C4-2B (cell line): ENCODE measurements at regions not wholly inside any gene's neighbourhood (a gene's known extent, or its start where the extent isn't known, plus 50 kb on each side); places are given as distances from the start of the nearest gene placed in this dataset.

Source experiments
- CTCF ChIP-seq: fragments of 450-650 bp; conservative IDR thresholded peaks from 2 replicates; pipeline ENCODE4 v1.5.1; 2017; ENCODE audit warnings: mild to moderate bottlenecking
- ZFX ChIP-seq: fragments of 450-650 bp; IDR thresholded peaks from 2 replicates; pipeline ENCODE4 v1.6.1; 2017

DNA sequence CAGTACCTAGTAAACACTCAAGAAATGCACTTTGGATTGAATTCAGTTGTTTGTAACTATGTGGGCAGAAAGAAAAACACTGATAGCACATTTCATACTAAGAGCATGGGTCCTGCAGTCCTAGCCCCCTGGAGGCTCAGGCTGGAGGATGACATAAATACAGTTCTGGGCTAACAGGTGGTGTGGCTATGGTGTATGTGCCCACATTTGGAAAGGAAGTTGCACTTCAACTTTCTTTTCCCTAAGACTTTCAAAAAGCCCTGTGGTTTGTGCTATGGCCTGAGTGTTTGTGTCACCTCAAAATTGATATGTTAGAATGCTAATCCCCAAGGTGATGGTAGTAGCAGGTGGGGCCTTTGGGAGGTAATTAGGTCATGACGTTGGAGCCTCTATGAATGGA is 218.2 kb downstream of the CDCA7 start:
- no peak for TF ChIP-seq CTCF
- no peak for TF ChIP-seq ZFX
